Pancreas (tissue), 10 donors: ENCODE measurements at regions not wholly inside any gene's neighbourhood (a gene's known extent, or its start where the extent isn't known, plus 50 kb on each side); places are given as distances from the start of the nearest gene placed in this dataset.
"Not testable (repeated sequence)": the region's sequence is repeated elsewhere in the genome, so short reads cannot be mapped to it uniquely, and the experiment has no call there.

Experiments used
- ATAC-seq, 4 donors: fragments of 200-7000 bp; cut with Tn5 transposase; one replicate each; pipeline versions ENCODE4 v1.8.0 to v1.9.1; 2020; ENCODE audit warnings: mild to moderate bottlenecking in 4 of 4, moderate library complexity in 4 of 4
- DNase-seq, 6 donors: peaks; one replicate each; pipeline ENCODE4 v3.0.0-alpha.2; 2020
- FAIRE-seq: peaks from 2 replicates; lab custom pipeline; 2012; peaks lifted over from hg19 to GRCh38; lab: Jason Lieb, UNC
- H3K27ac ChIP-seq, 4 donors: fragments of 200-600 bp; sonication (generic); 1 replicate in 3 of 4; 2 replicates in 1 of 4; pipeline versions ENCODE4 v1.5.0 to v1.8.0; 2020
- H3K27me3 ChIP-seq, 4 donors: fragments of 200-600 bp; one replicate each; pipeline ENCODE4 v1.8.0; 2021
- H3K36me3 ChIP-seq, 3 donors: fragments of 200-600 bp; sonication (generic) in 1 of 3; one replicate each; pipeline versions ENCODE4 v1.5.0 to v1.8.0; 2020 to 2021
- H3K4me1 ChIP-seq, 3 donors: fragments of 200-600 bp; one replicate each; pipeline ENCODE4 v1.8.0; 2021
- H3K4me3 ChIP-seq, 4 donors: fragments of 200-600 bp; sonication (generic) in 2 of 4; one replicate each; pipeline versions ENCODE4 v1.5.0 to v1.8.0; 2020 to 2021
- H3K9me3 ChIP-seq, 4 donors: fragments of 200-600 bp; one replicate each; pipeline ENCODE4 v1.8.0; 2021
- CTCF ChIP-seq, 4 donors: fragments of 200-600 bp; sonication (generic) in 3 of 4; IDR thresholded peaks; one replicate each; pipeline versions ENCODE4 v1.5.0 to v1.8.0; 2021; ENCODE audit warnings: antibody characterized with exemption in 4 of 4
- WGBS, 2 donors: extraction: QIAGEN DNeasy Blood & Tissue Kit; methylation state at CpG; one replicate each; pipeline ENCODE4 v1.1.7; 2013; 5-methylcytosine and 5-hydroxymethylcytosine counted together
- intact Hi-C, 3 donors: fragments of 100-400 bp; cut with DNase I; formaldehyde crosslinking; loops; one replicate each; pipeline versions ENCODE4 v1.11.1 to v1.14.2; 2022
- donor health status: healthy with polysubstance abuse.
- donor health status: DM: no; HTN: no; CAD: no; lungs with moderate emphysema.
- donor health status: DM: no; HTN: no; CAD: no.
- donor health status: control.
- donor health status: control.
- donor health status: Bipolar disorder and iron deficiency.
- donor health status: DM: yes; HTN: yes; CAD: no.
- donor health status: DM: no; HTN: no; CAD: no.
- donor health status: DM: no; HTN: no; CAD: no.
- donor health status: DM: yes; HTN: yes; CAD: no.

- WGBS, 2 donors: 65 to 66% methylated on average over 12 of the region's 12 CpGs
- FAIRE-seq, H3K4me3 ChIP-seq, H3K36me3 ChIP-seq, ATAC-seq, H3K9me3 ChIP-seq, intact Hi-C loops, H3K4me1 ChIP-seq, H3K27ac ChIP-seq, H3K27me3 ChIP-seq: not testable (repeated sequence)
- peak in 3 of 6 donors; percentile 23 to 58 (median 55) for DNase-seq
Measured at GRCh38 chr3:5383486-5384263, 196.2 kb downstream of the EDEM1 start.

GRCh38 chr3:5384557-5385236 is 197.2 kb downstream of the EDEM1 start:
- FAIRE-seq: no peak
- H3K9me3 ChIP-seq: no peaks in the 10 kb centered on the region
- H3K36me3 ChIP-seq: no peaks in the 10 kb centered on the region
- no peak for TF ChIP-seq CTCF (IDR thresholded peaks at IDR 0.05)
- WGBS, 2 donors: 80 to 81% methylated on average over 7 of the region's 7 CpGs
- no peaks in the 10 kb centered on the region for H3K27me3 ChIP-seq
- DNase-seq: no peak
- H3K4me3 ChIP-seq: no peak overlapping the region
- no peaks in the 10 kb centered on the region for H3K4me1 ChIP-seq
- intact Hi-C loops: no loop called here
- no peak overlapping the region for H3K27ac ChIP-seq
- no peak for ATAC-seq

- Histone ChIP-seq H3K36me3 (no peaks in the 10 kb centered on the region), H3K4me1 (no peaks in the 10 kb centered on the region), H3K27ac (no peak overlapping the region), H3K4me3 (no peak overlapping the region), H3K9me3 (no peaks in the 10 kb centered on the region), H3K27me3 (no peaks in the 10 kb centered on the region)
- no peak for TF ChIP-seq CTCF (IDR thresholded peaks at IDR 0.05)
- no peak for FAIRE-seq
- 53 to 68% methylated on average over 1 of the region's 1 CpG for WGBS, 2 donors
- intact Hi-C loops: no loop called here
- DNase-seq: no peak
- ATAC-seq: no peak
Measured at GRCh38 chr3:5388091-5388490, 200.6 kb downstream of the EDEM1 start.

GRCh38 chr3:5389057-5389456 is 201.6 kb downstream of the EDEM1 start:
- Histone ChIP-seq H3K9me3 (no peaks in the 10 kb centered on the region), H3K27me3 (no peaks in the 10 kb centered on the region), H3K4me1 (no peaks in the 10 kb centered on the region), H3K36me3 (no peaks in the 10 kb centered on the region), H3K27ac (no peak overlapping the region), H3K4me3 (no peak overlapping the region)
- WGBS, 2 donors: 63 to 71% methylated on average over 4 of the region's 4 CpGs
- intact Hi-C loops: no loop called here
- FAIRE-seq (no peak), ATAC-seq (peak in 2 of 4 donors; percentile 50 to 60), DNase-seq (no peak)
- TF ChIP-seq CTCF (IDR thresholded peaks at IDR 0.05): no peak

- ATAC-seq: no peak
- DNase-seq: no peak
- Histone ChIP-seq H3K27ac (no peak overlapping the region), H3K27me3 (no peaks in the 10 kb centered on the region), H3K9me3 (no peaks in the 10 kb centered on the region), H3K4me3 (no peak overlapping the region), H3K36me3 (no peaks in the 10 kb centered on the region), H3K4me1 (no peaks in the 10 kb centered on the region)
- 58 to 60% methylated on average over 5 of the region's 5 CpGs for WGBS, 2 donors
- no peak for FAIRE-seq
- no peak for TF ChIP-seq CTCF (IDR thresholded peaks at IDR 0.05)
- intact Hi-C loops: no loop called here
Measured at GRCh38 chr3:5390221-5390620, 202.7 kb downstream of the EDEM1 start.
